ENCODE measurements at regions not wholly inside any gene's neighbourhood (a gene's known extent, or its start where the extent isn't known, plus 50 kb on each side); places are given as distances from the start of the nearest gene placed in this dataset.

GRCh38 chr4:174005422-174005821 lies 278.0 kb downstream of the FBXO8 start:
- no peak for TF ChIP-seq CTCF (conservative IDR thresholded peaks at IDR 0.05; ENCODE audit: low read length)
- TF ChIP-seq EZH2phosphoT487 (IDR thresholded peaks at IDR 0.05; ENCODE audit: borderline replicate concordance): no peak

Data from Loucy (cell line).